D721Med (cell line): ENCODE measurements at regions not wholly inside any gene's neighbourhood (a gene's known extent, or its start where the extent isn't known, plus 50 kb on each side); places are given as distances from the start of the nearest gene placed in this dataset.
"Not testable (repeated sequence)": the region's sequence is repeated elsewhere in the genome, so short reads cannot be mapped to it uniquely, and the experiment has no call there.

Source experiments
- DNase-seq: peaks from one replicate; pipeline ENCODE4 v3.0.0; 2011; ENCODE audit warnings: low spot score; ENCODE audit not compliant: insufficient read length
- FAIRE-seq: peaks from 2 replicates; lab custom pipeline; 2011; peaks lifted over from hg19 to GRCh38; lab: Jason Lieb, UNC
- TF ChIP-seq, protein P1 (sequence below): IDR thresholded peaks from 2 replicates; pipeline ENCODE4 v1.5.1; 2012; ENCODE audit warnings: mild to moderate bottlenecking, control low read depth; ENCODE audit not compliant: insufficient read depth; ENCODE audit errors: missing control alignments

DNA sequence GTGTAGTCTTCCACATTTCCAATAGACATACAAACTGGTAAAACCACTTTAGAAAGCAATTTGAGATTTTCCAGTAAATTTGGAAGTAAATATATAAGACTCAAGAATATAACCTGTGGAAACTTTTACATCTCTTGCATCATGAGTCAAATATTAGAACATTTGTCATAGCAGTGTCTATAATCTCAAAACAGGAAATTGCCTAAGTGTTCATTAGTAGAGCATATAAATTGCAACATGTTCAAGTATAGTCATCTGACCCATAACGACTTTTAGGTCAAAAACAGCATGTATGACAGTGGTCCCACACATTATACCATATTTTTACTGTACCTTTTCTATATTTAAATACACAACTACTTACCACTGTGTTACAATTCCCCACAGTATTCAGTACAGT, 555.9 kb upstream of the VRK2 start:
- FAIRE-seq (no peak), DNase-seq (no peak)
- TF ChIP-seq, protein P1, sequence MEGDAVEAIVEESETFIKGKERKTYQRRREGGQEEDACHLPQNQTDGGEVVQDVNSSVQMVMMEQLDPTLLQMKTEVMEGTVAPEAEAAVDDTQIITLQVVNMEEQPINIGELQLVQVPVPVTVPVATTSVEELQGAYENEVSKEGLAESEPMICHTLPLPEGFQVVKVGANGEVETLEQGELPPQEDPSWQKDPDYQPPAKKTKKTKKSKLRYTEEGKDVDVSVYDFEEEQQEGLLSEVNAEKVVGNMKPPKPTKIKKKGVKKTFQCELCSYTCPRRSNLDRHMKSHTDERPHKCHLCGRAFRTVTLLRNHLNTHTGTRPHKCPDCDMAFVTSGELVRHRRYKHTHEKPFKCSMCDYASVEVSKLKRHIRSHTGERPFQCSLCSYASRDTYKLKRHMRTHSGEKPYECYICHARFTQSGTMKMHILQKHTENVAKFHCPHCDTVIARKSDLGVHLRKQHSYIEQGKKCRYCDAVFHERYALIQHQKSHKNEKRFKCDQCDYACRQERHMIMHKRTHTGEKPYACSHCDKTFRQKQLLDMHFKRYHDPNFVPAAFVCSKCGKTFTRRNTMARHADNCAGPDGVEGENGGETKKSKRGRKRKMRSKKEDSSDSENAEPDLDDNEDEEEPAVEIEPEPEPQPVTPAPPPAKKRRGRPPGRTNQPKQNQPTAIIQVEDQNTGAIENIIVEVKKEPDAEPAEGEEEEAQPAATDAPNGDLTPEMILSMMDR: no peak

DNA sequence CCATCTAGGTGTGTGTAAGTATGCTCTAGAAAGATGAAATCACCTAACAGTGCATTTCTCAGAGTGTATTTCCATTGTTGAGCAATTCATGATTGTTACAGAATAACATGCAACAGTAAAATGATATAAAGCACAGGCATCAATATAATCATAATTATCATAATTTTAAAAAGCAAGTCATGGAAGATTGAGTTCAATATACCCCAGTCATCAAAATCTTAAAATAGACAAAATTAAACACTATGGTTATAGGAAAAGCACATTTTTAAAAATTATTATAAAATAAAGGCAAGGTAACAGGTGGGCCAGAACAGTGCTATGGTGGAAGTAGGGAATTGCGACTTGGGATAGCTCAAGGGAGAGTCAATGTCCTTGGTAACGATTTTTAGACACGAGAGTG, 555.4 kb upstream of the VRK2 start:
- TF ChIP-seq, protein P1: no peak
- no peak for FAIRE-seq
- DNase-seq: no peak

DNA sequence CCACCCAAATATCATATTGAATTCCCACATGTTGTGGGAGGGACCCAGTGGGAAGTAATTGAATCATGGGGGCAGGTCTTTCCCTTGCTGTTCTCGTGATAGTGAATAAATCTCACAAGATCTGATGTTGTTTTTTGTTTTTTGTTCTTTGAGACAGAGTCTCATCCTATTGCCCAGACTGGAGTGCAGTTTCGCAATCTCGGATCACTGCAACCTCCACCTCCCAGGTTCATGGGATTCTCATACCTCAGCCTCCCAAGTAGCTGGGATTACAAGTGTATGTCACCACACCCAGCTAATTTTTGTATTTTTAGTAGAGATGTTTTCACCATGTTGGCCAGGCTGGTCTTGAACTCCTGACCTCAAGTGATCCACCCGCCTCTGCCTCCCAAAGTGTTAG, 552.6 kb upstream of the VRK2 start:
- DNase-seq, FAIRE-seq: not testable (repeated sequence)

DNA sequence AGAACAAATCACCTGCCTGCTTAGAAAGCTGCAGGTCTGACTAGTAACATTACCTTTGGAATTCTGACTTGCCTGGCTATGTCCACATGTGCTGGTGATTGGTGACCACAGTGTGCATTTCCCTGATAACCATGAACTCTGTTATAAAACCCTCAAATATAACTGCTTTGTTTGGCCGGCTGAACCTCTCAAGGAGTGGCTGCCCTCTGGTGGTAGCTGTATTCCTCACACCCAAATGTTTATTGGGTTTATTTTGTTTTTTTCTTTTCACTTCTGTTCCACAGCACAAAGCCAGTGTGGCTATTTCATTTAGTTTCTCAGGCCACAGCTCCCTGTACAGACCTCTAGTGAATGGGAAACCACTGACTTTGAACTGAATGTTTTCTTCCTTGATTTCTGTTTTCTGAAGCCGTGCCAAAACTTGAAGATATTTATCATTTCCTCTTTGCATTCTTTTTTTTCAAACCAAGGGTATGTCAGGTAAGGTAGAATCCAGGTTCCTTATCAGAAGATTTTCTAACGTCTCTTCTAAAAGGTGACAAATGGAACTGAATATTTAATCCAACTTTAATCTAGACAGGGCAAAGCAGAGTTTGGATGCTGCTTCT, 549.0 kb upstream of the VRK2 start:
- FAIRE-seq: no peak
- no peak for DNase-seq
- TF ChIP-seq, protein P1: peak; percentile 68

DNA sequence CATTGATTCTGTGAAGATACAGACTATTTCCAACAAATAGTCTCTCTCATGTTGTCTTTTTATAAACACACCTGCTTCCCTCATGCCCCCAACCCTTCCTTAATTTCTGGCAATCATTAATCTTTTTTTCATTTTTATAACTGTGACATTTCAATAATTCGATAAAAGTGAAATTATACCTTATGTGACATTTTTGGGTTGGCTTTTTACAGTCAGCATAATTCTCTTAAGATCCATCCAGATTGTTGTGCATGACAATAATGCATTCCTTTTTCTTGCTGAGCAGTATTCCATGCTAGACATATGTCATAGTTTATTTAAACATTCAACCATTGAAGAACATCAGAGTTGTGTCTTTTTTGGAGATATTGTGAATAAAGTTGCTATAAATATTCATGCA, 541.8 kb upstream of the VRK2 start:
- FAIRE-seq: no peak
- TF ChIP-seq, protein P1: no peak
- DNase-seq: no peak

DNA sequence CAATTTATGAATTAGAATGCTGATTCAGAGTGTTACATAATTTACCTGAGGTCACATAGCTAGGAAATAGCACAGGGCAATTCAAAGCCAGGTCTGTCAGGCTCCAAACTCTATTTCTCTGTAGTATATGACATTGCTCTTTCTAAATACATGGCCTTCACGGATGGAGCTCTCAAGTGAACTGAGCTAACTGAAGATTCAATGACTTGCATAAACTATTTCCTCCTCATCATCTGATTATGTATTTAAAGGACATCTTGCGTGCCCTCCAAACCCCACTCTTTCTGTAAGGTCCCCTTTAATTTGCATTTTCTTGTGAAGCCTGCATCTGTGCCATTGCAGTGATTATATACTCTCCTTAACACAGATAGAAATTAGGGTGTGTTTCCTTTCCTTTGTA, 537.4 kb upstream of the VRK2 start:
- TF ChIP-seq, protein P1: no peak
- FAIRE-seq (no peak), DNase-seq (no peak)

DNA sequence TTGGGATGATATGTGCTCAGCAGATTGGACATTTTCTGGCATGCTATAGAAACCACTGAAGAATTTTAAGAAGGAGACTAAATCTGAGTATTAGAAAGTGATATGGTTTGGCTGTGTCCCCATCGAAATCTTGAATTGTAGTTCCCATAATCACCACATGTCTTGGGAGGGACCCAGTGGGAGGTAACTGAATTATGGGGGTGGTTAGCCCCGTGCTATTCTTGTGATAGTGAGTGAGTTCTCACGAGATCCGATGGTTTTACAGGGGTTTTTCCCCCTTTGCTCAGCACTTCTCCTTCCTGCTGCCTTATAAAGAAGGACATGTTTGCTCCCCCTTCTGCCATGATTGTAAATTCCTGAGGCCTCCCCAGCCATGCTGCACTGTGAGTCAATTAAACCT, 535.9 kb upstream of the VRK2 start:
- TF ChIP-seq, protein P1: no peak
- DNase-seq (no peak), FAIRE-seq (no peak)

DNA sequence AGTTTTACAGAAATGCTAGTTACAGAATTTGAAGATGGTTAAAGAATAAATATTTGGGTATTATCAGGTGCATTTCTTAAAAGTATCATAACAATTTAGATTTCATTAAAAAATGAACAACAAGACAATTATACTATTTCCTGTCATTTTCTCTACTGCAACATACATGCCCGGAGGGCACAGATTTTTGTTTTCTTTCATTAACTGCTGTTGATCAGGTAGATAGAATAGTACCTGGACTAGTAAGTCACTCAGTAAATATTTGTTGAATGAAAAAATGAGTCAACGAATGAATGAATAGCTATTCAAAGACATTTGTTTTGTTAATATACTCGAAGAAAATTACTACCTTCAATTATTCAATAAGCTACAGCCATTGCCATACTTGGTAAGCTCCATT, 531.2 kb upstream of the VRK2 start:
- TF ChIP-seq, protein P1: no peak
- FAIRE-seq (no peak), DNase-seq (no peak)
